ENCODE measurements at regions not wholly inside any gene's neighbourhood (a gene's known extent, or its start where the extent isn't known, plus 50 kb on each side); places are given as distances from the start of the nearest gene placed in this dataset.

- ATAC-seq (no peak), DNase-seq (ENCODE audit: low read depth, low spot score) (no peak)
- H3K27me3 ChIP-seq (ENCODE audit: insufficient read depth, low read length): no peaks in the 10 kb centered on the region
- H4K20me1 ChIP-seq (ENCODE audit: insufficient read depth): no peaks in the 10 kb centered on the region
- no peak overlapping the region for H2AFZ ChIP-seq (ENCODE audit: low read depth, low read length, poor library complexity, severe bottlenecking)
- BruUV-seq (replicated peaks): no TSS peak
- intact Hi-C loops (cut with micrococcal nuclease): no loop called here
- CTCF ChIA-PET: no interaction called here
- RAD21 ChIA-PET (ENCODE audit: low non-redundant PET in 1 of 2, low total read pairs in 2 of 2, uncharacterized antibody in 2 of 2, unreplicated experiment in 2 of 2): no interaction called here
- H3K9me2 ChIP-seq (ENCODE audit: insufficient read depth): no peaks in the 10 kb centered on the region
- no peak overlapping the region for H3K9ac ChIP-seq (ENCODE audit: low read length)
- peaks cover 0 to 3% of the 10 kb centered on the region in 2 experiments; a peak in 1 of 4 replicates for H3K9me3 ChIP-seq (ENCODE audit: control insufficient read depth in 1 of 2, insufficient read depth in 1 of 2, low read depth in 1 of 2, low read length in 2 of 2)
- TF ChIP-seq EZH2 (IDR thresholded peaks at IDR 0.05): no peak
- TF ChIP-seq YY1 (IDR thresholded peaks at IDR 0.05; ENCODE audit: extremely low read depth, insufficient replicate concordance, low read depth, low read length): no peak
- no peak for TF ChIP-seq SP1 (IDR thresholded peaks at IDR 0.05; ENCODE audit: low read depth)
- no peaks in the 10 kb centered on the region for H3K4me1 ChIP-seq (ENCODE audit: control insufficient read depth in 1 of 2, insufficient read depth in 2 of 2, low read length in 2 of 2)
- H3K27ac ChIP-seq (ENCODE audit: low read depth, low read length): no peak overlapping the region
- no peaks in the 10 kb centered on the region for H3K36me3 ChIP-seq (ENCODE audit: control insufficient read depth in 1 of 2, insufficient read depth in 2 of 2, low read length in 2 of 2)
- POLR2A ChIA-PET: no interaction called here
- no peaks in the 10 kb centered on the region for H3K79me2 ChIP-seq (ENCODE audit: insufficient read depth, low read length)
- H3K4me2 ChIP-seq (ENCODE audit: low read length): no peak overlapping the region
- no peak overlapping the region for H3K4me3 ChIP-seq (replicated peaks in 1 of 2; ENCODE audit: low read depth in 1 of 2, low read length in 2 of 2)
These were observed 271.2 kb upstream of the MDFIC2 start for GRCh38 chr3:70583682-70584081.

- intact Hi-C loops (cut with micrococcal nuclease): no loop called here
- ChIA-PET RAD21 (ENCODE audit: low non-redundant PET in 1 of 2, low total read pairs in 2 of 2, uncharacterized antibody in 2 of 2, unreplicated experiment in 2 of 2) (no interaction called here), POLR2A (no interaction called here), CTCF (no interaction called here)
- Histone ChIP-seq H3K4me2 (ENCODE audit: low read length) (no peak overlapping the region), H3K79me2 (ENCODE audit: insufficient read depth, low read length) (no peaks in the 10 kb centered on the region), H3K4me3 (replicated peaks in 1 of 2; ENCODE audit: low read depth in 1 of 2, low read length in 2 of 2) (no peak overlapping the region), H3K9ac (ENCODE audit: low read length) (no peak overlapping the region), H3K9me2 (ENCODE audit: insufficient read depth) (no peaks in the 10 kb centered on the region), H3K27me3 (ENCODE audit: insufficient read depth, low read length) (no peaks in the 10 kb centered on the region), H3K9me3 (ENCODE audit: control insufficient read depth in 1 of 2, insufficient read depth in 1 of 2, low read depth in 1 of 2, low read length in 2 of 2) (peaks cover 0 to 3% of the 10 kb centered on the region in 2 experiments; a peak in 1 of 4 replicates), H3K4me1 (ENCODE audit: control insufficient read depth in 1 of 2, insufficient read depth in 2 of 2, low read length in 2 of 2) (no peaks in the 10 kb centered on the region), H3K27ac (ENCODE audit: low read depth, low read length) (no peak overlapping the region), H3K36me3 (ENCODE audit: control insufficient read depth in 1 of 2, insufficient read depth in 2 of 2, low read length in 2 of 2) (no peaks in the 10 kb centered on the region), H4K20me1 (ENCODE audit: insufficient read depth) (no peaks in the 10 kb centered on the region), H2AFZ (ENCODE audit: low read depth, low read length, poor library complexity, severe bottlenecking) (no peak overlapping the region)
- ATAC-seq (no peak), DNase-seq (ENCODE audit: low read depth, low spot score) (no peak)
- TF ChIP-seq EZH2 (IDR thresholded peaks at IDR 0.05): no peak
- no peak for TF ChIP-seq CBX3 (IDR thresholded peaks at IDR 0.05; ENCODE audit: low read depth)
- no peak for TF ChIP-seq CTCF (IDR thresholded peaks at IDR 0.05 in 2 of 3, conservative IDR thresholded peaks at IDR 0.05 in 1 of 3; ENCODE audit: borderline replicate concordance in 1 of 3, insufficient read depth in 1 of 3, low read depth in 2 of 3, low read length in 2 of 3)
- TF ChIP-seq TCF7L2 (IDR thresholded peaks at IDR 0.05; ENCODE audit: borderline replicate concordance, extremely low read depth, insufficient read depth, insufficient read length): no peak
- TF ChIP-seq RAD21 (IDR thresholded peaks at IDR 0.05; ENCODE audit: low read depth): no peak
- BruUV-seq (replicated peaks): no TSS peak
These were observed 270.4 kb upstream of the MDFIC2 start for GRCh38 chr3:70582803-70583202.
